ENCODE measurements at regions not wholly inside any gene's neighbourhood (a gene's known extent, or its start where the extent isn't known, plus 50 kb on each side); places are given as distances from the start of the nearest gene placed in this dataset.

DNA sequence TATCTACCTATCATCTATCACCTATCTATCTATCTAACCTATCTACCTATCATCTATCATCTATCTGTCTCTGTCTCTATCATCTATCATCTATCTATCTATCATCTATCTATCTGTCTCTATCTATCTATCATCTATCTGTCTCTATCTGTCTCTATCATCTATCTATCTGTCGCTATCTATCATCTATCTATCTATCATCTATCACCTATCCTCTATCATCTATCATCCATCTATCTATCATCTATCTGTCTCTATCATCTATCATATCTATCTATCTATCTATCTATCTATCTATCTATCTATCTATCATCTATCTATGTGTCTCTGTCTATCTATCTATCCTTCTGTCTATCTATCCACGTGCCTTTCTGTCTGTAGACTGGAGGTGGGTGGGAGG is 59.5 kb upstream of the FAM20C start:
- Histone ChIP-seq H3K4me3 (ENCODE audit: low read depth in 1 of 2, low read length in 2 of 2) (no peak overlapping the region), H3K79me2 (ENCODE audit: insufficient read depth, low read length) (no peaks in the 10 kb centered on the region), H3K9me3 (ENCODE audit: insufficient read depth, low read length, severe bottlenecking) (no peaks in the 10 kb centered on the region), H2AFZ (ENCODE audit: low read depth, low read length) (no peak overlapping the region), H3K36me3 (ENCODE audit: insufficient read depth, low read length) (no peaks in the 10 kb centered on the region), H3K27me3 (ENCODE audit: insufficient read depth, low read length, poor library complexity) (peaks cover 8% of the 10 kb centered on the region), H3K4me2 (ENCODE audit: insufficient read depth, low read length) (no peak overlapping the region), H3K27ac (ENCODE audit: low read length) (no peak overlapping the region), H3K4me1 (ENCODE audit: insufficient read depth, low read length) (no peaks in the 10 kb centered on the region), H4K20me1 (ENCODE audit: insufficient read depth, low read length) (peaks cover 4% of the 10 kb centered on the region), H3K9ac (ENCODE audit: low read depth, low read length) (no peak overlapping the region)
- no peak for DNase-seq
- no peak for TF ChIP-seq EZH2 (IDR thresholded peaks at IDR 0.05; ENCODE audit: borderline replicate concordance, low read depth, low read length, severe bottlenecking)
- no peak for TF ChIP-seq CTCF (IDR thresholded peaks at IDR 0.05; ENCODE audit: borderline replicate concordance, extremely low read depth, low read length, poor library complexity, severe bottlenecking)
- ATAC-seq (ENCODE audit: insufficient read depth, low read depth): no peak

DNA sequence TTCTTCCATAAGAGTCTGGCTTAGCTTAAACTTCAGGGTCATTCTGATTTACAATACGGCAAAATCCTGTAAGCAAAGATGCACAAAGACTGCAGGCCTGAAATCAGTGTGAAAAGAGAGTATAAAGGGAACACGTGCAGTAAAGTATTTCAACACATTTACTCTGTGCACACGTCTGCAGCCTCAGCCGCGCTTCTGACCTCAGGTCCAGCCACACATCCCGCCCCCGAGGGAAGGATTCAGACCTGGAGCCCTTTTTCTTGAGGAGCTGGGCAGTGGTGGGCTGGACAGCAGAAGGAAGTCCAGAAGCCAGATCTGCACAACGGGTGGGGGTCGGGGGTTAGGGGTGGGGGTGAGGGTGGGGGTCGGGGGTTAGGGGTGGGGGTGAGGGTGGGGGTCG is 58.9 kb upstream of the FAM20C start:
- H3K36me3 ChIP-seq (ENCODE audit: insufficient read depth, low read length): no peaks in the 10 kb centered on the region
- H3K4me2 ChIP-seq (ENCODE audit: insufficient read depth, low read length): no peak overlapping the region
- H3K4me3 ChIP-seq (ENCODE audit: low read depth in 1 of 2, low read length in 2 of 2): no peak overlapping the region
- TF ChIP-seq EZH2 (IDR thresholded peaks at IDR 0.05; ENCODE audit: borderline replicate concordance, low read depth, low read length, severe bottlenecking) (no peak), CTCF (IDR thresholded peaks at IDR 0.05; ENCODE audit: borderline replicate concordance, extremely low read depth, low read length, poor library complexity, severe bottlenecking) (no peak)
- H3K4me1 ChIP-seq (ENCODE audit: insufficient read depth, low read length): no peaks in the 10 kb centered on the region
- DNase-seq (no peak), ATAC-seq (ENCODE audit: insufficient read depth, low read depth) (no peak)
- H4K20me1 ChIP-seq (ENCODE audit: insufficient read depth, low read length): peaks cover 4% of the 10 kb centered on the region
- H3K9me3 ChIP-seq (ENCODE audit: insufficient read depth, low read length, severe bottlenecking): no peaks in the 10 kb centered on the region
- H3K27ac ChIP-seq (ENCODE audit: low read length): no peak overlapping the region
- H3K9ac ChIP-seq (ENCODE audit: low read depth, low read length): no peak overlapping the region
- H3K79me2 ChIP-seq (ENCODE audit: insufficient read depth, low read length): no peaks in the 10 kb centered on the region
- no peak overlapping the region for H2AFZ ChIP-seq (ENCODE audit: low read depth, low read length)
- H3K27me3 ChIP-seq (ENCODE audit: insufficient read depth, low read length, poor library complexity): peaks cover 9% of the 10 kb centered on the region

DNA sequence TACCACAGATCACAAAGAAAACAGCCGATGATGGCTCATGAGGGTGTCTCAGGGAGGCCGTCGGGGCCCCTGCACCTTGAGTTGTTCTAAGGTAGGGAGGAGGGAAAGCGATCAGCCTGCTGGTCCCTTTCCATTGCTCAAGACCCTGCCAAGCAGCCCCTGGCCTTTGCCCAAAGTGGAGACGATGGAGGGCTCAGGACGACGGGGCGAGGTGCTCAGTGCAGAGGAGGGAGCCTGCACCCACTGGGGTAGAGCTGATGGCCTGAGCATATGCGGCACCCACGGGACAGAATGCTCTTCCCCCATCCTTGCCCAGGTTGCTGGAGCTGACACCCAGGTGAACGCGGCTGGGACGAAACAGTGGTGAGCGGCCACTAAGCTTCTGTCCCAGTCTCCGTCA is 58.3 kb upstream of the FAM20C start:
- no peak for ATAC-seq (ENCODE audit: insufficient read depth, low read depth)
- H2AFZ ChIP-seq (ENCODE audit: low read depth, low read length): no peak overlapping the region
- no peak for TF ChIP-seq EZH2 (IDR thresholded peaks at IDR 0.05; ENCODE audit: borderline replicate concordance, low read depth, low read length, severe bottlenecking)
- TF ChIP-seq CTCF (IDR thresholded peaks at IDR 0.05; ENCODE audit: borderline replicate concordance, extremely low read depth, low read length, poor library complexity, severe bottlenecking): no peak
- no peaks in the 10 kb centered on the region for H3K9me3 ChIP-seq (ENCODE audit: insufficient read depth, low read length, severe bottlenecking)
- no peak overlapping the region for H3K27ac ChIP-seq (ENCODE audit: low read length)
- no peaks in the 10 kb centered on the region for H3K79me2 ChIP-seq (ENCODE audit: insufficient read depth, low read length)
- DNase-seq: no peak
- H3K9ac ChIP-seq (ENCODE audit: low read depth, low read length): no peak overlapping the region
- H3K27me3 ChIP-seq (ENCODE audit: insufficient read depth, low read length, poor library complexity): peaks cover 12% of the 10 kb centered on the region
- no peak overlapping the region for H3K4me2 ChIP-seq (ENCODE audit: insufficient read depth, low read length)
- no peaks in the 10 kb centered on the region for H3K36me3 ChIP-seq (ENCODE audit: insufficient read depth, low read length)
- no peaks in the 10 kb centered on the region for H3K4me1 ChIP-seq (ENCODE audit: insufficient read depth, low read length)
- H4K20me1 ChIP-seq (ENCODE audit: insufficient read depth, low read length): peaks cover 4% of the 10 kb centered on the region
- H3K4me3 ChIP-seq (ENCODE audit: low read depth in 1 of 2, low read length in 2 of 2): no peak overlapping the region
